GM21786 (cell line): ENCODE measurements at regions not wholly inside any gene's neighbourhood (a gene's known extent, or its start where the extent isn't known, plus 50 kb on each side); places are given as distances from the start of the nearest gene placed in this dataset.
"Not testable (repeated sequence)": the region's sequence is repeated elsewhere in the genome, so short reads cannot be mapped to it uniquely, and the experiment has no call there.

Experiments
- ATAC-seq: cut with Tn5 transposase; IDR thresholded peaks from one replicate; pipeline ENCODE4 v1.9.1; 2021; ENCODE audit not compliant: unreplicated experiment

DNA sequence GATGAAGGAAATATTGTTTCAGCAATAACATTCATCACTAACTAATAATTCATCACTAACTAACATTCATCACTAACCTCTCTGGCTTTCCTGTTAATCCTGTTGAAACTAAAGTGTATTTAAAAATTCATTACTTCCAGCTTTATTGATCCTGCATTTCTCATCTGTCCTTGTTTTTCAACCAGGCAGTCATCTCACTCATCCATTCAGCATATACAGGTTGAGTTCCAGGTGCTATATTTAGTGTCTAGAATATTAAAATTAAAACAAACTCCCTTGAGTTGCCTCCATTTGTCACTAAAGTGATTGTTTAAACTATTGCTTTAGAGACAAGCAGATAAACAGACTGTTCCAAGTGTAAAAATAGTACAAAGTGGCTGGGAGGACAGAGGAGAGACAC is 58.1 kb downstream of the ATXN7L3B start:
- ATAC-seq, result no peak

DNA sequence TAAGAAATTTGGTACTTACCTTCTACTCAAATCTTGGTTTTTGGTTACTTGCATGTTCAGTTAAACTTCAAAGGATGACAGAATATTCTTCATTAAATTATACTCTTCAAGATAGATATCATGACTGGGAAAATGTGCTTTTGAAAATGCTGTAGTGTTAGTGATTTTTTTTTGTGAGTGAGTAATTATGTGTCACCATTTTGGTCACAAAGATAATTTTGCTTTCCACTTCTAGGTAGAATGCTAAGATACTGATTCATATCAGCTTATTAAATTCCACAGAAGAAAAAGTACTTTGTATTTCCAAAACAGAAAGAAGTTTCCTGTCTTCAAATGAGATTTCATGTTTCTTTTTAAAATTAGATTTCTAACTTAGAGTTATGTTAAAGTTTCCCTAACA is 61.2 kb downstream of the ATXN7L3B start:
- no peak for ATAC-seq

DNA sequence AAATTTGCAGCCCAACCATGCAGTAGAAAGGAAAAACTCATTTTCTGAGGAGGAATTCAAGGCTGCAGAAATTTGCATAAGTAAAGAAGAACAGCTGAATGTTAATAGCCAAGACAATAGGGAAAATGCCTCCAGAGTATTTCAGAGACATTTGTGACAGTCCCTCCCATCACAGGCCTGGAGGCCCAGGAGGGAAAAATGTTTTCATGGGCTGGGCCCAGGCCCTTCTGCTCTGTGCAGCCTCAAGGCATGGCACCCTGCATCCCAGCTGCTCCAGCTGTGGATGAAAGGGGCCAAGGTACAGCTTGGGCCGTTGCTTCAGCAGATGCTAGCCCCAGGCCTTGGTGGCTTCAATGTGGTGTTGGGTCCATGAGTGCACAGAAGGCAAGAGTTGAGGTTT is 62.3 kb downstream of the ATXN7L3B start:
- ATAC-seq, result no peak

DNA sequence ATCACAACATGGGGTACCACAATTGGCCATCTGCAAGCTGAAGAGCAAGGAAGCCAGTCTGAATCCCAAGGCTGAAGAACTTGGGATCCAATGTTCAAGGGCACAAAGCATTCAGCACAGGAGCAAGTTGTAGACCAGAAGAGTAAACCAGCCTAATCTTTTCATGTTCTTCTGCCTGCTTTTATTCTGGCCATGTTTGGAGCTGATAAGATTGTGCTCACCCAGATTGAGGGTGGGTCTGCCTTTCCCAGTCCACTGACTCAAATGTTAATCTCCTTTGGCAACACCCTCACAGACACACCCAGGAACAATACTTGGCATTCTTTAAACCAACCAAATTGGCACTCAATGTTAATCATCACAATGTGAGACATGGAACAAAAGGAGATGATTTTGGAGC is 63.2 kb downstream of the ATXN7L3B start:
- ATAC-seq, result not testable (repeated sequence)

DNA sequence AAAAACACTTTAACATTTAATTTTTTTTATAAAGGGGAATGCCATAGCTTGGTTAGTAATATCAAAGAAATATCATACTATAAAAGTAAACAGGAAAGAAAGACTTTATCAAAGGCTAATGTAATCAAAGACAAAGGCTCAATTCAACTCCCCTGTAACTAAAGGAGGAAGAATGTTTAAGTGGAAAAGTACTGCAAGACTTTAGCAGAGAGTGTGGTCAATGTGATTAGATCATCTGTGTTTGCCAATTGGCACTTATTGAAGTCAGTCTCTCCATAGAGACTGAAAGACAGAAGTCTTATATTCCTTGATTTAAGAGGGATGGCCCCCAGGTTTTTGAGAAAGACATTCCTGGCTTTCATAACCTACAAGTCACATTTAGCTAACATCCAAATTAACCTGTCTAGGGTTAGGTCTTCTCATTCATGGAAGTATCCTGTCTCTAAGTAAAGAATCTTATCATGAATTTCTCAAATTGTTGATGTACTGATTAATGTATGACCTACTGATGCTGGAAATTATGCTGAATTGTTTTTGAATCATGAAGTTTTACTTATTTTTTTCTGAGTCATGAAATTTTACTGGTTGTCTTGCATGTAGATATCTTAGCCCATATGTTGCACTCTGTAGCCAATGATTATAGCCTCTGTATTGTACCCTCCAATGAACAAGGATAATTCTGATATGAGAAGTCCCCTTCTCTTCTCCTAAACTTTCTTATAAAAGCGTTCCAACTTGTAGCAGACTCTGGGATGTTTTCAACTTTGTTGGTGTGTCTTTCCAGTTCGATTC is 65.4 kb downstream of the ATXN7L3B start:
- ATAC-seq, result no peak

DNA sequence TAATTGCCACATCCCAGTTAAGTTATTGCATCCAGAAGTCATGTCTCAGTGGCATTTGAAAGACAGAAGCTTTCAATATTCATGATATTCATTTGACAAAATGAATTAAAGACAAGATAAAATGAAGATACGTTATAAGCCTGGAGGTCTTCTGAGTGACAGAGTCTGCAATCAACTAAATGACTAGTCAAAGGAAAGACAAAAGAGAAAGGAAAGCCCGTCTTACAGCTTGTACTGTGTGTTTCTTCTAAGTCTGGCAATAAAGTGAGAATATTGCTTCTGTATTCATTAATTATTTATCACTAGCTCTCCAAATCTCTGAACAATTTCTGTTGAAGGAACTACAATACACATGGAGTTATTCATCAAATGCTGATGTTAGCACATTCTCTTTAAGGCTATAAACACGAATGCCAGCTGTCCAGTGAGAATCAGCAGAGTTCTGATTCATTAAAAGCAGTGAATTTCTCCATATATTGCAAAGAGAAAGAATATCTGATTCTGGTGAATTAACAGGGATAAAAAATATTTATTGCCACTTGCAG is 70.7 kb downstream of the ATXN7L3B start:
- ATAC-seq, result no peak

DNA sequence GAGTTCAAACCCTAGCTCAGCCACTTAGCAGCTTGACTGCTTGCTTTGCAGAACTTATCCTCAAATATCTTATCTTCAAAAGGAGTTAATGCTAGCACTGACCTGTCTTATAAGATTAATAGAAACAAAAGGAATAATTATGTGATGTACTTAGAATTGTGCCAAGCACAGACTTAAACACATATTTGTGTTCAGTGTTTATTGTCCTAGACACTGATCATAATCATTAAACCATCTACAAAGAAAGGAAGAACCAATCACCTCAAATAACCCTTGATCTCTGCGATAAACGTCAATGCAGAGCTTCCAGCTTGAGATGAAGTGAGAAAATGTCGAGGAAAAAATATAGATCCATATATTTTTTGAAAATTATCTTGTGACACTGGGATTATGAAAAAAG is 73.1 kb downstream of the ATXN7L3B start:
- ATAC-seq, result no peak

DNA sequence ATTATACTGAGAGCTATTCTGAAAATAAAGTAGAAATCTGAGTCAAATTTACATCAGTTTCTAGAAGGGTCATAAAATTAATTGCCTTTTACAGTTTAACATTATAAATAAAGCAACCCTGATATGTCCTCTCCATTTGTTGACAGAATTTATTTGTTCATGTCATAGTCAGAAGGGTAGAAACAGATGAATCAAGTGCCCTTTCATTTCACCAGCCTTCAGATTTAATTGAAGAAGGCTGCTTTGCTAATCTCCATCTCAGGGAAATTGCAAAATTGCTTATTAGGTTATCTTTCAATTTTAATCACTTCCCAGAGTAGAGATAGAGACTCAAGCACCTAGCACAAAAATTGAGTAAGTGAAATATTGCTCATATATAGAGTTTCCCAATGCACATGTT is 76.8 kb downstream of the ATXN7L3B start:
- ATAC-seq, result no peak

DNA sequence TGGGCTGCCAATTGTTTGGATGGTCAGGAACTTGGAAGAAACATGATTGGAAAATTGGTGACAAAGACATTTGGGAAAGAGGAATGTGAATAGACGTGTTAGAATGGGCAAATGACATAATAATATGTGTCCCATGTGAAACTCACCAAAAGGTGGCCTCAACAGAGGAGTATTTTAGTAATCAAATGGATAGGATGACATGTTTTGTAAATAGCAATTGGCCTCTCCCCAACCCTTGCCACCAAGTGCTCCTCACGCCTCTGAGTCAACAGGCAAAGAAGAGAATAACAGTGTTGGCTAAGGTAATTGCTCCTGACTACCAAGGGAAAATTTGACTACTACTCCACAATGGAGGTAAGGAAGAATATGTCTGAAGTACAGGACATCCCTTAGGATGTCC is 81.4 kb downstream of the ATXN7L3B start:
- ATAC-seq, result no peak

DNA sequence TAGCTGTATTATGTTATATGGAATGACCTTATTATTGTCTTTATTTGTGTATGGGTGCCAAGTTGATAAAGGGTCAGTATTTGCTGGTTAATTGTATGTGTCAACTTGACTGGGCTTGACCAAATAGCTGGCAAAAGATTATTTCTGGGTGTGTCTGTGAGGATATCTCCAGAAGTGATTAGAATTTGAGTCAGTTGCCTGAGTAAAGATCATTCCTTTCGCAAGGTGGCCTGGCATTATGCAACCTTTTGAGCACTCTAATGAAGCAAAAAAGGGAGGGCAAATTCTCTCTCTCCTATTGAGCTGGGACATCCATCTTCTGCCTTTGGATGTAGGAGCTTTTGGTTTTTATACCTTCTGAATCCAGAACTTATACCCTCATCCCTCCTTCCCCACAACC is 82.2 kb downstream of the ATXN7L3B start:
- no peak for ATAC-seq

DNA sequence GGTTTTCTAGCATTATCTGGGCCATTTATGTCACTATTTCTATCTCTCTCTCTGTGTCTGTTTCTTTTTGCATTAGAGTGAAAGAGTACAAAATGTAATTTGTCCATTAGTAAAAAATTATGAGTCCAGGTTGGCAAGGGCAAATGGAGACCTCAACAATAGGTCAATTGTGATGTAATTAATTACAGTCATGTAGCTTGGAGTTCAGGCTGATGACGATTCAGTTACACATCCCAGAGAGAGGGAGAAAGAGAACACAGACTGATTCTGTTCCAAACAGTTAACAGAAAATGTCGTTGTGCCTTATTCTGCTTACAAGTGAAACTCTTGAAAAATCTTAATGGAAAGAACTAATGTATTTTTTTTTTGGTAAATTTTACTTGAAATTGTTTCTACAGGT is 83.3 kb downstream of the ATXN7L3B start:
- no peak for ATAC-seq

DNA sequence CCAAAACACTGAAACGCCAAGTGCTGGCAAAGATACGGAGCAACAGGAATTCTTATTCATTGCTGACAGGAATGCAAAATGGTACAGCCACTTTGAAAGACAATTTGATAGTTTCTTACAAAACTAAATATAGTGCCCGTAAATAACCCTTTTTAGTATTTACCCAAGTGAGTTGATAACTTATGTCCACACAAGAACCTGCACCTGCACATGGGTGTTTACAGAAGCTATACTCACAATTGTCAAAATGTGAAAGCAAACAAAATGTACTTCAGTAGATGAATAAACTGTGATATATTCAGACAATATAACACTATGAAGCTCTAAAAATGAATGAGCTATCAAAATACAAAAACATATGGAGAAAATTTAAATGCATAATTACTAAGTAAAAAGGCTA is 86.6 kb downstream of the ATXN7L3B start:
- ATAC-seq, result no peak

DNA sequence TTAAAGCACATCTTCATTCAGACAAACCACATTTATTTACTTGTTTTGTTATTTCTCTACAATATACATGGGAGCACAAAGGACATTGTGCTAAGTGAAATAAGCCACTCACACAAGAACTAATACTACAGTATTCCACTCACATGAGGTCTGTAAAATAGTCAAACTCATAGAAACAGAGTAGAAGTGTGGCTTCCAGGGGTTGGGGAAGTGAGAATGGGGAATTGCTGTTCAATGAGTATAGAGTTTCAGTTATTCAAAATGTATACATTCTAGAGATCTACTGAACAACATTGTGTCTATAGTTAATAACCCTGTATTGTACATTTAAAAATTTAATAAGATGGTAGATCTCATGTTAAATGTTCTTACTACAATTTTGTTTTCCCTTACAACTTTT is 88.8 kb downstream of the ATXN7L3B start:
- ATAC-seq, result peak; percentile 85

DNA sequence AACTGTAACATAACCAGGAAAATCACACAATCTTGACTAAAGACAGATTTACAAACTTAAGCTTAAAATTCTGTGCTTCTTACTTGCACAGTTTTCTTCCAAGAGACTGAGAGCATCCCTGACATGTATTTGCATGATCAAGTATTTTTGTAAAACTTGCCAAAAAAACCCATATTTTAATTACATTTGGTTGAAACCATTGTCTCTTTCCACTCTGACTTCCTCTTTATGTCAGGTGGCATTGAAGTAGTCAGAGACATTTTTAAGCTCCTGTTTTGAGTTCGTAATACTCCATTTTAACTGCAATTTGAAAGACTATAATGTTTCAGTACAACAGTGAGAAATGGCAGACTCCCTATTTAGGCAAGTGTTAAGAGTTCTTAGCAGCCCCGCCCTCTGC is 103.6 kb downstream of the ATXN7L3B start:
- no peak for ATAC-seq

DNA sequence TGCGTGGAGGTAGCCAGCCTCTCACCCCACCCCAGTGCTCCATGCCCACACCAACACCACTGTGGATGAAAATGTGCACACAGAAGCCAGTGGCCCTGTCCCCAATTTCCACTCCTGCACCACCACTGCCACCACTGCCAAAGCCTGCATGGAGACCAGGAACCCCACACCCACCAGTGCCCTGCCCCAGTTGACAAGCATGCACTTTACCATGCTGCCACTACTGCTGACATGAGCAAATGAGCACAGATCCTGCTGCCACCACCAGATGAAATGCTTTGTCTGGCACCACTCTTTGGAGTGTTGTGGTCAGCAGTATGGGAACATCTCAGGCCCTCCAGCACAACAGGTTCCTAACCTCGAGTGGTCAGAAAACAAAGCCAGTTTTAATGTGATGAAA is 104.1 kb downstream of the ATXN7L3B start:
- no peak for ATAC-seq

DNA sequence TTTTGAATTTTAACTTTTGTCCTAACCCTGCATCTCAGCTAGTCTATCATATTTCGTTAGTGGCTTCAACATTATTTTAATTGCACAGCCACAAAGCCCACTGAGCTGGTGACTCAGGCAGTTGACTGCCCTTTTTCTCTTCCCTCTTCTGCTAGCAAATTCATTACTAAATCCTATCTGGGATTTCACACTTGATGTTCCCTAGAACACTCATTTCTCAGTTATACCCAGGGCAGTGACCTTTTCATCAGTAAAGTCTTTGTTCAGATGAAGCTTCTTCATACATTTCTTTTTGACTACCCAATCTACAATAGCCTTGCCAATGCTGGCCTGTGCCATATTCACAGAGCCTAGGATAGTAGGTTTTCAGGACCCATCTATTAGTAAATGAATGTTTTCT is 107.0 kb downstream of the ATXN7L3B start:
- no peak for ATAC-seq

DNA sequence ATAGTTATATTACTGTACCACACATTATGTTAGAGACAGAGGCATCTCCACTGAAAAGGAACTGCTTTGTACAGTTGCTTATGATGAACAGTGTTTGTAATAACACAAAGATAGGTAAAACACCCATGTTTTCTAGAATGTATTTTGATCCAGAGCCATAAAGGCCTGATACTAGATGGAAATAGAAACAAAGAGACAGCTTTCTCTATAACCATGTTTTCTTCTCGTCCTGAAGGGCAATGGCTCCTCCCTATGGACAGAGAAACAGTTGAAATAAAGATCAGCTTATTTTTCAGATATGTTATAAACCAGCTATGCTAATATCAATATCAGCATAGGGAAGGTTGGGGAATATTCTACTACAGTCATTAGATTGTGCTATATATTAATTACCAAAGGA is 109.2 kb downstream of the ATXN7L3B start:
- ATAC-seq, result no peak

DNA sequence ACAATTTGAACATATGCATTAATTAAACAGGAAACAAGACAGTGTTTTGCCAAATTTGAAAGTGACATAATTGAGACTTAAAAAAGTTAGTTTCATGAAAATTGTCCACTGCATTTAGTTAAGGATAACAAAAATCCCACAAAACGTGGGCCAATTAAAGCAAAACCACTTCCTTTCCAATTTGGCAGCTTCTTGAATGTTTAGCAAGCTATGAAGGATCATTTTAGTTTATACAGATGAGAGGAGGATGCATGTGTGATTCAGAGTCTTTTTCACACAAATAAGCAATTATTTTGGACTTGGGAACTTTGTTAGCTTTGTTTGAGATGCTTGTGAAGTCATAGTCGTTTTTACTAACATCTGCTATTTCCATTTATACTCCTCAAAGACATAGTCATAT is 109.6 kb downstream of the ATXN7L3B start:
- ATAC-seq, result no peak

DNA sequence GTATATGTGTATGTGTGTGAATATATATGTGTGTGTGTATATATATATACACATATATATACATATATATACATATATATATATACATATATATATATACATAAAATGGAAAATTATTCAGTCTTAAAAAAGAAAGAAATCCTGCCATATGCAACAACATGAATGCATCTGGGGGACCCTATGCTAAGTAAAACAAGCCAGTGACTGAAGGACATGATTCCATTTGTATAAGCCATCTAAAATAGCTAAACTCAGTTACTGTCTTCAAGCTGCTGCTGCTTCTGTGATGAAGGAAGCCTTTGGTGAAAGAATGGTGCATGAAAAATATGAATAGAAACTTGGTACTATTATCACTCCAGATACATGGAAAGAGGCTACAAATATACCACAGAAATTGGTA is 118.6 kb downstream of the ATXN7L3B start:
- ATAC-seq, result no peak

DNA sequence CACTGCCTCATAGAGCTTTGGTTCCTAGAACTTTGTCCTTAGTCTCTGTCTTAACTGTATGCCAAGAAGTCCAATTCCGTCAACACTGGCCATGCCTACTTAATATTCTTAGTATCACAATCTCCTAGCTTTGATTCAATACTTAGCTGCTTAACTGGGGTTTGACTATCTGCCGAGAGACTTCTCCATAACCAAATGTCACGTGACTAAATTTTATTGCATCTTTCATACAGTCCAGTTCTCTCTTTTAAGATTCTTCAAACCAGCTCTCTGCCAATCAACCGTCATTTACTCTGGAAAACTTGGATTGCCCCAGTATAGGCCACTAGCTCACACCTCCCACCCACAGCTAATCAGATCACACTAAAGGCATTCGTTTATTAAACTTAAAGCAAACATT is 122.8 kb downstream of the ATXN7L3B start:
- ATAC-seq, result no peak

DNA sequence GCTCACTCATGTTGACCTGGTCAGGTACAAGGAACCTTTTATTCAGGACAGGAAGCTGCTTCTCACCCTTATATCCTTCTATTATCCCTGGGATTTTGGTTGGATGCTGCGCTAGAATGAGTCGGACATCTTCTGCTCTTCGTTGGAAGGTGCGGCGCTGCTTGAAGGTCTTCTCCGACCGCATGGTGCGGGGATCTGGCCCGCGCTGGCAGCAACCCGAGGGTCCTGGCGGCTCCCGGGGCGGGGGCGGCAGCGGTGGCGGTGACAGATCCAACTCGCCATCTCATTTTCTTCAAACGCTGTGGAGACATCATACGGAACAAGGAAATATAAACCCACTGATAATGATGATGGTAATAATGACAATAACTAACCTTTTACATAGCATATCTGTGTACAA is 126.3 kb downstream of the ATXN7L3B start:
- ATAC-seq, result no peak

DNA sequence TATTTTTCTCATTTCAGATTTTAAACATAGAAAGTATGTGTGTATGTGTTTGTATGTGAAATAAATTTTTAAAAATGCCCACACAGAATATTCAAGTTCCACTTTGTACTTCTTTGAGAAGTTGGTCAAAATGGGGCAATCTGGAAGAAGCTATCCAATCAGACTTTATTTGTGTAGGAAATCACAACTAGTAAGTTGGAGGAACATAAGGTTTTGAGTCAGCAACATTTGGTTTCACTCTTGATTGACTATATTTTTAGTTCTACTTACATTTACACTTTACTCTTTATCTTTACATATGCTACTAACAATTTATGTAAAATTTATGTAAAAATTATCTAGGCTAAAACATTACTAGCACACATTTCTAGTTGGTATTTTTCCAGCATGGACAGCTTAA is 128.1 kb downstream of the ATXN7L3B start:
- no peak for ATAC-seq

DNA sequence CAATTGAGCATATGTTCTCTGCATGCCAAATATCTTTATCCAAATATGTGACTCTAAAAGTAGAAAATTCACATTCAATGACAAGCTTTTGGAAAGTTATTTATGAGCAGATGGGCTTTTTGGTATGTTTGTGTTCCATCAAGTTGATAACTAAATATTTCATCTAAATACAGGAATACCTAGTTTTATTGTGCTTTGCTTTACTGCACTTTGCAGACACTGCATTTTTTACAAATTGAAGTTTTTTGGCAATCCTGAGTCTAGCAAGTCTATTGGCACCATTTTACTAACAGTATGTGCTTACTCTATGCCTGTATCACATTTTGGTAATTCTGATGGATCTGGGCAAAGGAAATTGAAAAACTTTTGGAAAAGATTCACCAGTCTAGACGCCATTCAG is 133.8 kb downstream of the ATXN7L3B start:
- ATAC-seq, result no peak
